ENCODE measurements at regions not wholly inside any gene's neighbourhood (a gene's known extent, or its start where the extent isn't known, plus 50 kb on each side); places are given as distances from the start of the nearest gene placed in this dataset.

DNA sequence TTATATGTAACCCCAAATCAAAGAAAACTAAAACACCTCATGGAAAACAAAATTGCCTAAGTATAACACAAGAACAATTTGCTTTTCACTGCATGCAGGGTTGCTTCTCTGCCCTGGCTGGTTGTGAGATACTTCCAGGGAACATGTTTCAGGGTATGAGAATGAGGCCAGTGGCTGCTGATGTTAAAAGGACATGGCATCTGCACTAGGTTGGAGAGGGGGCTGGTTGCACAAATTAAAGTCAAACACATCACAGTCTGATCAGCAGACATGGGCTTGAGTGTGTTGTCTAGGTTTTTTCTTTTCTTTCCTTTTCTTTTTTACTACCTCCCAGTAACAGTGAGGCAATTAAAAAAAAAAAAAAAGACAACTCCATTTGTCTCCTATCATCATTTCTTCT is 374.9 kb downstream of the MCTP2 start:
- DNase-seq (ENCODE audit: low read depth in 2 of 2): no peak

- DNase-seq (ENCODE audit: low read depth in 2 of 2): no peak
These were observed 375.9 kb downstream of the MCTP2 start for GRCh38 chr15:94607176-94607654.

DNA sequence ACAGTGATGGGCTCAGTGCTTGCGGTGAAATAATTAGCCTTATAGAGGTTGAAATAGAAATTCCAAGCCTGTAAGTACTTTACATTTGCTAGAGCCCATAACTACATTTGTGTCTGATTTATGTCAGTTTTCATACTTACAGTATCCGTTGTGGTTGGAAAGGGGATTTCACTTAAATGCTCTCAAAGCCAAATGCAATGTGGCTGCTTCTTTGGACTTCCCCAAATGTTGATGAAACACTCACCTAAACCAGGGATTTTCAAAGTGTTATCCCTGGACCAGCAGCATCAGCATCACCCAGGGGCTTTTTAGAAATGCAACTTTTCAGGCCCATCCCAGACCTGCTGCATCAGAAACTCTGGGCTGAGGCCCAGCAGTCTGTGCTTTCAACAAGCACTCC is 378.7 kb downstream of the MCTP2 start:
- no peak for DNase-seq (ENCODE audit: low read depth in 2 of 2)

DNA sequence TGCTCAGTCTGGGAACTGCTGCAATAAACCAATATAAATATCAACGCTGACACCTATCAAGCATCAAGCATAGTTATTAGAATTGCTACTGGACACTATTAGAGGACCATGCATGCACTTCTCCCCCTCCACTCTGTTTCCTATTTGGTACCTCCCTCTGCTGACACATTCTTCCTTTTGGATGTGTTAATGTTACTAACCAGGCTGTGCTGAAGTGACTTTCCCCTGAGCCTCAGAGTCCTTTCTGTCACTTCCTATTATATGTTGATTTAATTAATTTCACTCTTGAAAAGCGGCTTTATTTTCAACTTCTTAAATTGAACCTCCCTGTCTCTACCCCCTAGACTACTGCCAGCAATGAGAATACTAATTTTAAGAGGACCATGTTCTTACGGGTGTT is 379.1 kb downstream of the MCTP2 start:
- no peak for DNase-seq (ENCODE audit: low read depth in 2 of 2)

GRCh38 chr15:94611656-94612055 is 380.3 kb downstream of the MCTP2 start:
- no peak for DNase-seq (ENCODE audit: low read depth in 2 of 2)

- no peak for DNase-seq (ENCODE audit: low read depth in 2 of 2)
These were observed 384.3 kb downstream of the MCTP2 start for GRCh38 chr15:94615688-94616087.

- DNase-seq (ENCODE audit: low read depth in 2 of 2): no peak
These were observed 389.3 kb downstream of the MCTP2 start for GRCh38 chr15:94620632-94621031.

GRCh38 chr15:94621736-94622135 is 390.4 kb downstream of the MCTP2 start:
- no peak for DNase-seq (ENCODE audit: low read depth in 2 of 2)

DNA sequence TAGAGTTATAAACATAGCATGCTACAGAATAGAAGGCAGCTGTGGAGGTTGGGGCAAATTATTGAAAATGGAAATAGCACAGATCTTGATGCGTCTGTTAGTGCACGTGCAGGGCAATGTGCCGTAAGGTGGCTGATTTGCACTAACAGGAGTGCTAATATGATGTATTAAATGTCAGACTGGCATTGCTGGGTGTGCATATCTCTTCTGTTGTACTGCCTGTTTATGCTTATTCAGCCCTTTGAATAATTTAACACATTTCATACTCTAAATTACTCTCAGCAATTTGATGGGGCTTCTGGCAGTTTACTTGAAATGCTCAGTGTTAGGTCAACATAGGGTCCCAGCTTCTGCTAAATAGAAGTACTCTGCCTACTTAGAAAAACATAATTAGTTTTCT is 395.6 kb downstream of the MCTP2 start:
- no peak for DNase-seq (ENCODE audit: low read depth in 2 of 2)

- no peak for DNase-seq (ENCODE audit: low read depth in 2 of 2)
These were observed 400.2 kb downstream of the MCTP2 start for GRCh38 chr15:94631608-94632007.

GRCh38 chr15:94638183-94638582 is 406.8 kb downstream of the MCTP2 start:
- no peak for DNase-seq (ENCODE audit: low read depth in 2 of 2)

DNA sequence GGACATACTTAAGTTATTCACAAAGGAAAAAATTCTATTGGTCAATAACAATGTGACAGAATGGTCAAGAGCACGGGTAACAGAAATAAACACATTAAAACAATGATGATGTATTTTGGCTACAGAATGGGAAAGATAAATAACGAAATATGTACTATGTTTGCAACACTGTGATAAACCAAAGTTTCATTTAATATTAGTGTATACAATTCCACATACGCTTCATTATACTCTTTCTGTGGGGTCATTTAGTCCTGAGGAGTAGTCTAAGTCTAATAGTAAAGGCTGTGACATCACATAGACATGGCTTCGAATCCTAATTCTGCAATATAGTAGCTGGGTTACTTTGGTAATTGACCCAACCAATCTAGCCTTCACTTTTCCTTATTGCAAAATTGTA is 408.3 kb downstream of the MCTP2 start:
- no peak for DNase-seq (ENCODE audit: low read depth in 2 of 2)

GRCh38 chr15:94644433-94644832 is 413.1 kb downstream of the MCTP2 start:
- DNase-seq (ENCODE audit: low read depth in 2 of 2): no peak

DNA sequence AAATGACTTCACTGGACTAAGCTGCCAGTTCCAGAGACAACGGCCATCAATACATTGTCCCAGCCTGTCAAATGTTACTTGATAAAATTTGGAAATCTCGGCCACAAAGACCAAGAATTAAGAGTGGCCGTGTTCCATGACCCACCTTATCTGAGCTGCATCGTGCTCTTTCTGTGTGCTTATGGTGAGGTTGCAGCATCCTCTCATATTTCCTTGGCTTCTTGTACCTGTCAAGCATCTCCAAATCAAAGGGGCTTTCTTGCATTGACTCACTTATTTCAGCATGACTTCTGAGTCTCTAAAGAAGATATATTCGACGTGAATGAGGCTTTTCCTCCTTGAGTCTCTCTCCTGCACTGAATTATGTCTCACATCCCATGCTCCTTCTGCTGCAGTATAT is 421.7 kb downstream of the MCTP2 start:
- DNase-seq (ENCODE audit: low read depth in 2 of 2): no peak

- DNase-seq (ENCODE audit: low read depth in 2 of 2): no peak
These were observed 424.0 kb downstream of the MCTP2 start for GRCh38 chr15:94655249-94655880.

DNA sequence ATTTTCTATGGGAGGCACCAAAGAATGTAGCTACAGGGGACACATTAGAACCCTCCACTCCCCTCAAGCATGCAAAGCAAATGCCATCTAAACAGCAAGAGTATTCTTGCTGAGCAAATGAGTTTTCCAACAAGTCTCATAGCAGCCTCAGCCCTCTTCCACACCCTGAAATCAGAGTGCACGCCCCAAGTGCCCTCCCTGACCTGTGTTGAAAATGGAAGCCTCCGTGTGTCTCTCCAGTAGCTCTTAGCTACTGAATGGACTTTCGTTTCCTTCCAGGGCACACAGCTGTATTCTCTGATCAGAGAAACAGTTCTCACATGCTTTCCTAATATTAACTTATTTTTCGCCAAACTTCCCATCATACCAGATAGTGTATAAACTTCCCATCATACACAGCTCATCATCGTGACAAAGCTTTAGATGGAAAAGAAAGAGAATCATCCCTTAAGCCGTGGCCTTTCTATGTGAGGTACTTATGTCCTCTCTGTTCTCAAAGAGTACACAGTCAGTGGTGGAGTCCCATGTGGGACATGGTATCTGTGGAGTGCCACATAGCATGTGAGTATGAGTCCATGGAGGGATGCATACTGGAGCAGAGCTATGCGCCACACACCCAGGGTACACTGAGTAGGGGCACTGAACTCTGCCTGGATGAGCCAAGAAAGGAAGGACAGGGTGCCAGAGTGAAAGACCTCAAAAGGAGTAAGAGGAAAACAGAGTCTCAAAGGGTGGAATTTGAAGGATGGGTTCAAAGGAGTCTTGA is 434.5 kb downstream of the MCTP2 start:
- DNase-seq (ENCODE audit: low read depth in 2 of 2): no peak

DNA sequence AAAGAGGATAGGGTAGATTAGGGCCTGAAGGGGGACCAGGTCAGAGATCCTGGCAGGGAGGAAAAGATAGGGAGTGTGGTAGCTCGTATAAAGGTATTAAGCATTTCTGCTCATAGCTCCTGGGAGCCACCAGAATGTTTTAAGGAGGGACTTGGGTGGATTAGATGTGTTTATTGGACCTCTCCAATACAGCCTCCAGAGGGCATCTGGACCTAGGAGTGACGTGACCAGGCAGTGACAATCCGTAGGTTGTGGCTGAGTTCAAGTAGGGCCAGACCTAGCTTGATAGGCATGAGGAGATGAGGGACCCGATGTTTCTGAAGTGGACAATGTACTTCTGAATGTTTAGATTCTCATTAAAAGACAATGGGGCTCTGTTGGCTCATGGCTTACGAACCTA is 435.2 kb downstream of the MCTP2 start:
- no peak for DNase-seq (ENCODE audit: low read depth in 2 of 2)

GRCh38 chr15:94667109-94667508 is 435.7 kb downstream of the MCTP2 start:
- no peak for DNase-seq (ENCODE audit: low read depth in 2 of 2)

GRCh38 chr15:94670438-94671034 is 439.2 kb downstream of the MCTP2 start:
- no peak for DNase-seq (ENCODE audit: low read depth in 2 of 2)

DNA sequence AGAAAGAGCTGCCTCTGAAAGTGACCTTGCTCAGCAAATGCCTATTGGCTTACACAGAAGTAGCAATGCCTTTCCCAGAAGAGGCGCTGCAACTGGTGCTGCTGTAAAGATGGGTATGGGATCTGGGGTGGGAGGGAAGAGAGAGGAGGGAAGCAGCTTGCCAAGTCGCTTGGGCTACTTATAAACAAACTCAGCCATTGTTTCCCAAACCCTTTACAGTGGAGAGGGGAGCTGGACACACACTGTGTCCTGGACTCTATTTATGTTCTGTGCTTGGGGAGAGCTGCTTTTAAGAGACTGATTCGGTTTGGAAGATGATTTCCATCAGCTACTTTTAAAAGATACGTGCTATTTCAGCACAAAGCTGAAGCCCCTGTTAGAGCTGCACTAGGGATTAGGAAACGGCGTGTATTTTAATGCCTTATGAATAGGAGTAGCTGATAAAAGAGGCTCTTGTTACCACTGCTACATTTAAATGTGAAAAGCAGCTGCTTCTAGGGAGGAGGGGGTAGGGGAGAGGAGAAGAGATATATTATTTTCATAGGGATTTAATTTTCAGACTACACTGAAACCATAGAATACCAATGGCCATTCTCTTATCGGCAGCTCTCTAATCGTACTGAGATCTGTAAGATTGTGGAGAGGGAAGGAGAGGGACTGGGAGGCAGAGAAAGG is 440.6 kb downstream of the MCTP2 start:
- DNase-seq (ENCODE audit: low read depth in 2 of 2): no peak

DNA sequence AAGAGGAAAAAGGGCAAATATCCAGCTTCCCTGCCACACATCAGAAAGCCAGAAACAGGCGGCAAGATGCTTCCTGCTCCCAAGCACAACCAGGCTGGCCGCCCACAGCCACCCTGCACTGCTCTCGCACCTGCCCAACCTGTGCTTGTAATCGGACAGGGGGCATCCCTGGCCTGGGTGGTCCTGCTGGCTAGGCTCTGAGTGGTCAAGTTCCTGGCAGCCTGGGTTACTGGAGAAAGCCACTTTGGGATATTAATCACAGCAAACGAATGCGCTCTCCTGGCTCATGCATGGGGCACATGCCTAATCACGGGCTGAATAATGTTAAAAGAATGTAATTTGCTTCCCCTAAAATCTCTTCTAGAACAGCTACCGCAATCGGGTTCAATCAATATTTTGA is 442.4 kb downstream of the MCTP2 start:
- no peak for DNase-seq (ENCODE audit: low read depth in 2 of 2)

- no peak for DNase-seq (ENCODE audit: low read depth in 2 of 2)
These were observed 442.9 kb downstream of the MCTP2 start for GRCh38 chr15:94674296-94674695.

Data from stimulated activated CD4-positive, alpha-beta T cell treated with anti-CD3 and anti-CD28 coated beads, Interleukin-12 subunit alpha, Interleukin-12 subunit beta, amount 100 ng/mL, for 24 hours (primary cell).